ENCODE measurements at regions not wholly inside any gene's neighbourhood (a gene's known extent, or its start where the extent isn't known, plus 50 kb on each side); places are given as distances from the start of the nearest gene placed in this dataset.

- no peak overlapping the region for H3K4me3 ChIP-seq (ENCODE audit: low read length)
- no peak for DNase-seq (ENCODE audit: low read depth)
- TF ChIP-seq, protein P1, sequence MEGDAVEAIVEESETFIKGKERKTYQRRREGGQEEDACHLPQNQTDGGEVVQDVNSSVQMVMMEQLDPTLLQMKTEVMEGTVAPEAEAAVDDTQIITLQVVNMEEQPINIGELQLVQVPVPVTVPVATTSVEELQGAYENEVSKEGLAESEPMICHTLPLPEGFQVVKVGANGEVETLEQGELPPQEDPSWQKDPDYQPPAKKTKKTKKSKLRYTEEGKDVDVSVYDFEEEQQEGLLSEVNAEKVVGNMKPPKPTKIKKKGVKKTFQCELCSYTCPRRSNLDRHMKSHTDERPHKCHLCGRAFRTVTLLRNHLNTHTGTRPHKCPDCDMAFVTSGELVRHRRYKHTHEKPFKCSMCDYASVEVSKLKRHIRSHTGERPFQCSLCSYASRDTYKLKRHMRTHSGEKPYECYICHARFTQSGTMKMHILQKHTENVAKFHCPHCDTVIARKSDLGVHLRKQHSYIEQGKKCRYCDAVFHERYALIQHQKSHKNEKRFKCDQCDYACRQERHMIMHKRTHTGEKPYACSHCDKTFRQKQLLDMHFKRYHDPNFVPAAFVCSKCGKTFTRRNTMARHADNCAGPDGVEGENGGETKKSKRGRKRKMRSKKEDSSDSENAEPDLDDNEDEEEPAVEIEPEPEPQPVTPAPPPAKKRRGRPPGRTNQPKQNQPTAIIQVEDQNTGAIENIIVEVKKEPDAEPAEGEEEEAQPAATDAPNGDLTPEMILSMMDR (IDR thresholded peaks at IDR 0.05; ENCODE audit: insufficient read depth, low read depth, low read length, missing control alignments): no peak
Observed at GRCh38 chr20:51281521-51281920, 258.6 kb upstream of the KCNG1 start.

- TF ChIP-seq, protein P1 (IDR thresholded peaks at IDR 0.05; ENCODE audit: insufficient read depth, low read depth, low read length, missing control alignments): no peak
- no peak for DNase-seq (ENCODE audit: low read depth)
- H3K4me3 ChIP-seq (ENCODE audit: low read length): no peak overlapping the region
Observed at GRCh38 chr20:51280047-51280446, 257.1 kb upstream of the KCNG1 start.

- TF ChIP-seq, protein P1 (IDR thresholded peaks at IDR 0.05; ENCODE audit: insufficient read depth, low read depth, low read length, missing control alignments): no peak
- no peak overlapping the region for H3K4me3 ChIP-seq (ENCODE audit: low read length)
- no peak for DNase-seq (ENCODE audit: low read depth)
Observed at GRCh38 chr20:51277961-51278360, 255.1 kb upstream of the KCNG1 start.

- no peak for DNase-seq (ENCODE audit: low read depth)
- no peak overlapping the region for H3K4me3 ChIP-seq (ENCODE audit: low read length)
Observed at GRCh38 chr20:51276296-51276695, 253.4 kb upstream of the KCNG1 start.

DNA sequence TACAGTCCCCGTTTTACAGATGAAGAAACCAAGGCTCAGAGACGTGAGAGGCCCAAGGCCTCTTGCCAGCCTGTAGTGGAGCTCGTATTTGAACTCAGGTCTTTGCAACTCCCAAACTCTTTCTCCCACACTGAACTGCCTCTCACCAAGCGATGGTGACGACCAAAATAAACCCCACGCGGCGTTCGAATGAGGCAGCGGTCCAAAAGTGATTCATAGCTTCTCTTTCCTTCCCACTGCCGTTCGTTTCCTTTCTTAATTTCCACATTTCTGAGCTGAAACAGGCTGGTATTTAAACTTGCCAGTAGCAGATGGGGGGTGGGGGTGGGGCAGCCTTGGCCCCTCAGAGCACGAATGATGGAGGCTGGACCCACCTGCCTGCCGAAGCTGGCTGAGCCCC lies 252.9 kb upstream of the KCNG1 start:
- DNase-seq (ENCODE audit: low read depth): no peak
- no peak overlapping the region for H3K4me3 ChIP-seq (ENCODE audit: low read length)
- TF ChIP-seq, protein P1 (IDR thresholded peaks at IDR 0.05; ENCODE audit: insufficient read depth, low read depth, low read length, missing control alignments): no peak

More at GRCh38 chr20:51276296-51276695, 253.4 kb upstream of the KCNG1 start:
- TF ChIP-seq, protein P1 (IDR thresholded peaks at IDR 0.05; ENCODE audit: insufficient read depth, low read depth, low read length, missing control alignments): no peak

- TF ChIP-seq, protein P1 (IDR thresholded peaks at IDR 0.05; ENCODE audit: insufficient read depth, low read depth, low read length, missing control alignments): no peak
- no peak for DNase-seq (ENCODE audit: low read depth)
- H3K4me3 ChIP-seq (ENCODE audit: low read length): no peak overlapping the region
Observed at GRCh38 chr20:51275181-51275580, 252.3 kb upstream of the KCNG1 start.

GRCh38 chr20:51272401-51272800 lies 249.5 kb upstream of the KCNG1 start:
- TF ChIP-seq, protein P1 (IDR thresholded peaks at IDR 0.05; ENCODE audit: insufficient read depth, low read depth, low read length, missing control alignments): no peak
- peak; percentile 9 for DNase-seq (ENCODE audit: low read depth)
- H3K4me3 ChIP-seq (ENCODE audit: low read length): no peak overlapping the region

All from epithelial cell of esophagus (primary cell).